ENCODE measurements at regions not wholly inside any gene's neighbourhood (a gene's known extent, or its start where the extent isn't known, plus 50 kb on each side); places are given as distances from the start of the nearest gene placed in this dataset.

- H3K23ac ChIP-seq (ENCODE audit: insufficient read length): no peak overlapping the region
- H4K5ac ChIP-seq (ENCODE audit: insufficient read length, low read depth, low read length): no peak overlapping the region
- no peak overlapping the region for H3K56ac ChIP-seq (replicated peaks; ENCODE audit: insufficient read length, low read depth, low read length)
- CTCF ChIA-PET (ENCODE audit: partially characterized antibody): no interaction called here
- no peak overlapping the region for H2BK20ac ChIP-seq (ENCODE audit: low read length)
- FAIRE-seq: no peak
- H3K4me1 ChIP-seq (replicated peaks in 1 of 4; ENCODE audit: control insufficient read depth in 3 of 4, insufficient read depth in 4 of 4, low read length in 3 of 4): no peaks in the 10 kb centered on the region
- no peak overlapping the region for H2BK15ac ChIP-seq (ENCODE audit: low read length)
- no peak overlapping the region for H3K9ac ChIP-seq (replicated peaks in 1 of 4; ENCODE audit: extremely low read depth in 1 of 4, low read depth in 3 of 4, low read length in 3 of 4)
- H2BK5ac ChIP-seq (ENCODE audit: low read depth, low read length): no peak overlapping the region
- no peak overlapping the region for H4K8ac ChIP-seq (ENCODE audit: extremely low read depth, insufficient read depth, low read length)
- no peak overlapping the region for H3K4me2 ChIP-seq (ENCODE audit: insufficient read depth in 1 of 2, low read depth in 2 of 2, low read length in 2 of 2)
- no peak overlapping the region for H2BK120ac ChIP-seq (replicated peaks; ENCODE audit: low read depth, low read length)
- H3K4ac ChIP-seq (replicated peaks; ENCODE audit: insufficient read length, low read depth, low read length): no peak overlapping the region
- no peak overlapping the region for H3K14ac ChIP-seq (ENCODE audit: insufficient read length)
- H2AFZ ChIP-seq (ENCODE audit: low read length): no peak overlapping the region
- no peak overlapping the region for H2BK12ac ChIP-seq (ENCODE audit: low read depth, low read length)
- H3K79me2 ChIP-seq (ENCODE audit: control insufficient read depth in 1 of 2, insufficient read depth in 2 of 2, low read length in 2 of 2): no peaks in the 10 kb centered on the region
- DNase-seq (ENCODE audit: low read depth in 1 of 2, low spot score in 2 of 2): no peak
- POLR2A ChIA-PET (ENCODE audit: partially characterized antibody): no interaction called here
- no peaks in the 10 kb centered on the region for H3K36me3 ChIP-seq (ENCODE audit: control insufficient read depth in 2 of 4, insufficient read depth in 4 of 4, low read length in 3 of 4)
- no peaks in the 10 kb centered on the region for H3K23me2 ChIP-seq (ENCODE audit: low read depth, low read length)
- H2AK5ac ChIP-seq (ENCODE audit: low read depth, low read length): no peak overlapping the region
- H3K27me3 ChIP-seq (replicated peaks in 1 of 4; ENCODE audit: control insufficient read depth in 3 of 4, extremely low read depth in 1 of 4, insufficient read depth in 3 of 4, low read length in 3 of 4): no peaks in the 10 kb centered on the region
- H3K27ac ChIP-seq (ENCODE audit: low read depth, low read length): no peak overlapping the region
- H4K91ac ChIP-seq (replicated peaks; ENCODE audit: insufficient read length, low read length): no peak overlapping the region
- H3K79me1 ChIP-seq (ENCODE audit: low read depth, low read length): no peaks in the 10 kb centered on the region
- WGBS, 2 experiments (ENCODE audit: extremely low coverage in 1 of 2, insufficient coverage in 1 of 2, insufficient read length in 1 of 2, insufficient replicate concordance in 2 of 2, low coverage in 1 of 2, low lambda C conversion rate in 2 of 2, missing lambda C conversion rate in 1 of 2): 80% methylated on average over 1 of the region's 1 CpG; no CpG with 5 or more reads in 1 of the 2 experiments
- H3K18ac ChIP-seq (ENCODE audit: extremely low read depth, low read length): no peak overlapping the region
- 0 out of 4 replicates have a peak, but pooled peaks cover 0 to 4% of the 10 kb centered on the region in 2 experiments for H3K9me3 ChIP-seq (ENCODE audit: insufficient read depth in 2 of 2, low read depth in 1 of 2, low read length in 1 of 2)
- no peaks in the 10 kb centered on the region for H4K20me1 ChIP-seq (replicated peaks in 1 of 2; ENCODE audit: control insufficient read depth in 1 of 2, insufficient read depth in 2 of 2, low read length in 2 of 2)
- H3K4me3 ChIP-seq (ENCODE audit: extremely low read depth in 1 of 4, insufficient read depth in 2 of 4, low read depth in 3 of 4, low read length in 4 of 4): no peak overlapping the region
- TF ChIP-seq JUND (IDR thresholded peaks at IDR 0.05; ENCODE audit: low read length) (no peak), BRCA1 (IDR thresholded peaks at IDR 0.05; ENCODE audit: low read depth, low read length) (no peak), CHD2 (IDR thresholded peaks at IDR 0.05; ENCODE audit: low read length) (no peak), SP1 (IDR thresholded peaks at IDR 0.05; ENCODE audit: low read depth, low read length) (no peak), KDM1A (IDR thresholded peaks at IDR 0.05; ENCODE audit: borderline replicate concordance, low read length) (no peak), HDAC2 (IDR thresholded peaks at IDR 0.05; ENCODE audit: borderline replicate concordance in 1 of 2, low read depth in 2 of 2, low read length in 2 of 2) (no peak), CBX5 (IDR thresholded peaks at IDR 0.05; ENCODE audit: low read depth, low read length) (no peak), PHF8 (conservative IDR thresholded peaks at IDR 0.05; ENCODE audit: low read depth, low read length) (no peak), CHD1 (IDR thresholded peaks at IDR 0.05; ENCODE audit: low read depth, low read length) (no peak), POU5F1 (IDR thresholded peaks at IDR 0.05; ENCODE audit: low read depth, low read length) (no peak), USF2 (IDR thresholded peaks at IDR 0.05; ENCODE audit: low read length) (no peak), FOSL1 (IDR thresholded peaks at IDR 0.05; ENCODE audit: insufficient read depth, low read depth, low read length) (no peak), EGR1 (IDR thresholded peaks at IDR 0.05; ENCODE audit: borderline replicate concordance, low read depth, low read length) (no peak), NANOG (IDR thresholded peaks at IDR 0.05; ENCODE audit: insufficient read depth, low read depth, low read length, poor library complexity, severe bottlenecking) (no peak), BCL11A (IDR thresholded peaks at IDR 0.05; ENCODE audit: low read depth in 2 of 2, low read length in 2 of 2) (no peak)
These were observed 297.7 kb upstream of the SASH1 start for GRCh38 chr6:148044921-148045320.

Measured in H1 (cell line).